Midbrain (tissue), 1 donor: ENCODE measurements at regions not wholly inside any gene's neighbourhood (a gene's known extent, or its start where the extent isn't known, plus 50 kb on each side); places are given as distances from the start of the nearest gene placed in this dataset.

Experiments used
- DNase-seq: peaks from one replicate; lab custom pipeline; 2025; lab: John Stamatoyannopoulos, UW

GRCh38 chr10:121237718-121238117 lies 360.5 kb downstream of the FGFR2 start:
- no peak for DNase-seq

GRCh38 chr10:121240011-121240410 lies 358.2 kb downstream of the FGFR2 start:
- DNase-seq = no peak

GRCh38 chr10:121240556-121240955 lies 357.7 kb downstream of the FGFR2 start:
- DNase-seq = no peak

GRCh38 chr10:121241337-121241736 lies 356.9 kb downstream of the FGFR2 start:
- no peak for DNase-seq

- DNase-seq = no peak
These were observed 355.3 kb downstream of the FGFR2 start for GRCh38 chr10:121242741-121243608.

- DNase-seq = no peak
These were observed 354.5 kb downstream of the FGFR2 start for GRCh38 chr10:121243609-121244241.

- DNase-seq = no peak
These were observed 353.4 kb downstream of the FGFR2 start for GRCh38 chr10:121244818-121245217.

- DNase-seq = no peak
These were observed 352.5 kb downstream of the FGFR2 start for GRCh38 chr10:121245754-121246153.

- no peak for DNase-seq
These were observed 350.0 kb downstream of the FGFR2 start for GRCh38 chr10:121248266-121248665.

- DNase-seq = no peak
These were observed 347.1 kb downstream of the FGFR2 start for GRCh38 chr10:121250995-121251764.

- no peak for DNase-seq
These were observed 345.5 kb downstream of the FGFR2 start for GRCh38 chr10:121252756-121253155.

- DNase-seq = no peak
These were observed 337.9 kb downstream of the FGFR2 start for GRCh38 chr10:121260377-121260776.

- no peak for DNase-seq
These were observed 336.6 kb downstream of the FGFR2 start for GRCh38 chr10:121261665-121262064.

GRCh38 chr10:121262774-121263430 lies 335.3 kb downstream of the FGFR2 start:
- no peak for DNase-seq

GRCh38 chr10:121263431-121263783 lies 334.8 kb downstream of the FGFR2 start:
- DNase-seq = no peak

GRCh38 chr10:121265360-121266123 lies 332.7 kb downstream of the FGFR2 start:
- DNase-seq = no peak

GRCh38 chr10:121266370-121266769 lies 331.9 kb downstream of the FGFR2 start:
- DNase-seq = no peak

- no peak for DNase-seq
These were observed 330.8 kb downstream of the FGFR2 start for GRCh38 chr10:121267236-121268003.

- no peak for DNase-seq
These were observed 329.9 kb downstream of the FGFR2 start for GRCh38 chr10:121268363-121268762.

GRCh38 chr10:121268863-121269432 lies 329.3 kb downstream of the FGFR2 start:
- no peak for DNase-seq
